ENCODE measurements at regions not wholly inside any gene's neighbourhood (a gene's known extent, or its start where the extent isn't known, plus 50 kb on each side); places are given as distances from the start of the nearest gene placed in this dataset.

DNA sequence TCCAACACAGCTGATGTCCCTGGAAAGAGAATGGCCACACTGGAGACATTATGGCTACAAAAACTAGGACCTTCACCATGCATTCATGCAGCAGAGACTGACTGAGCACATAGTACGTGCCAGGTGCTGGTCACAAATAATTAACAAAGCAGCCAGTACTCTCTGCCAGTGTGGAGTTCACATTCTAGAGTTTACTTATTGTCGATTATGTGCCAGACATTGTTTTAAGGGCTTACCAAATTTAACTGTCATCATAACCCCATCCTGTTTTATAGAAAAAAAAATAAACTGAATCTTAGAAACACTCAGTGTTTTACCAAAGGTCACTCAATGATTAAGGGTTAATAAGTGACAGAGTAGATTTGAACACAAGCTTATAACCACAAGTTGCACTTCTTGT is 143.3 kb downstream of the RRAGC start:
- DNase-seq, result no peak

DNA sequence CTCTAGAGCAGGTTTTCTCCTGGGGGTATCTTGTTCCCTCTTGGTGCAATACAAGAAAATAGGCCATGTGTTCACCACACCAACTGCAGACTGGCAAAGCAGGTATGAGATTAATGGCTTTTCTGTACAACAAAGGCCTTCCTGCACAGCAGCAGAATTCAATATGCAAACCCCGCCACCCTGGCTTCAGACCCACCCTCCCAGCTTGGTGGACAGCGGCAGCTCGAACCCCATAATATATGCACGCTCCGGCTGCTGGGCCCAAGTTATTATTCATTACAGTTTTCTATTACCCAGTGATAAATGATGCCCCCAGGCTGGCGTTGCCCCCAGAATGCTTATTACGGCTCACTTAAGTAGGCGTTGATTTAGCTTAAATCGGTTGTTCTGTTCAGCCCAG is 144.2 kb downstream of the RRAGC start:
- DNase-seq, result no peak

DNA sequence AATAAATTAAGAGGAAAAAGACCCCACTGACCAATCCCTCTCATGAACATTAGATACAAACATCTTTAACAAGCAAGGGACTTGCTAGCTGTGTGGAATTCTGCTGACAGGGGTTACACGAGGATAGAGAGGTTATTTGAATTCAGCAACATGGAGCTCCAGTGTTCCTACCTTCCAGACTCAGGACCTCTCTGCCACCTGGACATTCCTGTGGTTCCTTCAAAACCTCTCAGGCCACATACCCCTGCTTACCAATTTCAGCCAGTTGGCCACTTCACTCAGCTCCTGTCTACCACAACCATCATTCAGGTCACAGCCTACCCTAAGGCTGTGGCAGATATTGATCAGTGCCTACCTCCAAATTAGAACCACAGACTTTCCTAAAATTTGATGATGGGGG is 147.5 kb downstream of the RRAGC start:
- no peak for DNase-seq

GRCh38 chr1:38708701-38709258 is 150.8 kb downstream of the RRAGC start:
- no peak for DNase-seq

- no peak for DNase-seq
Observed at GRCh38 chr1:38701088-38701487, 158.5 kb downstream of the RRAGC start.

- DNase-seq, result no peak
Observed at GRCh38 chr1:38700077-38700470, 159.5 kb downstream of the RRAGC start.

GRCh38 chr1:38699330-38700076 is 160.1 kb downstream of the RRAGC start:
- DNase-seq, result no peak

DNA sequence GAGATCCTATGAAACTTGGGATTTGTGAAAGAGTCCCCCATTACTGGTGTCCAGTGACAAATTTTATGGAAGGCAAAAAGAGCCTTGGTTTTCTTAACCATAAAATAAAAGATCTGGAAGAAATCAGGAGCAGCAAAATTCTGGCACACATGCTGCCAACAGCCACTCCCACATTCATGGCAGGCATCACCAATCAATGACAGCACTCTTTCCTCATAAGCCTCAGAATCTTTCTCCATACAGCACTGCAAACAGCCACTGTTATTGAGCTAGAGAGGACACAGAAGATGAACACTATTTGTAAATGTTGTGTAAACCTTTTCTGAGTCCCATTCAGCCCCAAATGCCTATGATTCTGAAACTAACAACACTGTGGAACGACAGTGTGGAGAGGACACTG is 162.2 kb downstream of the RRAGC start:
- no peak for DNase-seq

DNA sequence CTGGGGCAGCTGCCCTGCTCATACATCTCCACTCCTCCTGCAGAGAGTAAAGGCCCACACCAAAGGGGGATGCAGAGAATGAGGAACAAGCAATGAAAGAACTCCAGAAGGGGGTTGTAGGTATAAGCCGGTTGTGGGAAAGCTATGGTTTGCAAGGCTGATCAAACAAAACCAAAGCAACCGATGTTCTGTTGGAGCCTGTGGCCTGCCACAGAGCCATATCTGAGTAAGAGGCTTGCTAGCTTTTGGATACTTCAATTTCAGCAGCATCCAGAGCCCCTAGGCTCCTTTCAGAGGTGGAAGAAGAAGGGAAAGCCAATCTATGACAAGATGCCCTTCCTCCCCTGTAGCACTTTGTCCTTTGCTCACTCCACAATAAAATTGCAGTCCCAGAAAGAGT is 163.2 kb downstream of the RRAGC start:
- no peak for DNase-seq

- no peak for DNase-seq
Observed at GRCh38 chr1:38693759-38694158, 165.8 kb downstream of the RRAGC start.

GRCh38 chr1:38693031-38693430 is 166.5 kb downstream of the RRAGC start:
- DNase-seq, result no peak

GRCh38 chr1:38690790-38691449 is 168.7 kb downstream of the RRAGC start:
- DNase-seq, result no peak

GRCh38 chr1:38686927-38687255 is 172.7 kb downstream of the RRAGC start:
- no peak for DNase-seq

- DNase-seq, result no peak
Observed at GRCh38 chr1:38686167-38686926, 173.2 kb downstream of the RRAGC start.

- no peak for DNase-seq
Observed at GRCh38 chr1:38685388-38685787, 174.2 kb downstream of the RRAGC start.

DNA sequence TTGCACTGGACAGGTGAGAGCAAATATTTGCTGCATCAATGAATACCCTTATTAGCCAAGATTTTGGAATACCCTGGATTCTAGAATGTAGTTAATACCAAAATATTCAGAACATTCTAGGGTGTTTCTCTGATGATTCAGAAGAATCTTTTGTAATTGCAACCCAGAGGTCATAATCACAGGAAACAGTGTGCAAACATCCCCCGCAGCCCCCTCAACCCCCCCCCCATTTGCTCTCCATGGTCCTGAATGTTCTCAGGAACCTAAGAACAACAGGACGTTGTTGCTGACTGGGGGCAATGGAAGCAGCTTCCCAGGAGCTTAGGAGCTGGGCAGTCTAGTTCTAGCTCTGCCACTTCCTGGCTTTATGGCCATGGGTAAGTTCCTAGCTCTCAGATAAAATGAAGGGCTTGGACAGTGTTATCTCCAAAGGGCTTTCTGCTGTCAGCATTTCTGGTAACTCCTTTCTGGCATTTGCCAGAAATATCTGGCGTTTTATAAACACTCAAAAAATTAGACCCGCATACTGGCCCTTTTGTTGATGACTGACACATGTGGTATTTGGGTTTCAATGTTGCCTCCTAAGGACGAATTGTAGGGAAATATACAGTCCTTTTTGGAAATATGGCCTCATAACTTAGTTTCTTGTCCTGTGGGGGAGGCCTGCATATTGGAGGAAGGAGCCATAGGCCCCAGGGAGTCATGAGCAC is 178.6 kb downstream of the RRAGC start:
- DNase-seq, result no peak

DNA sequence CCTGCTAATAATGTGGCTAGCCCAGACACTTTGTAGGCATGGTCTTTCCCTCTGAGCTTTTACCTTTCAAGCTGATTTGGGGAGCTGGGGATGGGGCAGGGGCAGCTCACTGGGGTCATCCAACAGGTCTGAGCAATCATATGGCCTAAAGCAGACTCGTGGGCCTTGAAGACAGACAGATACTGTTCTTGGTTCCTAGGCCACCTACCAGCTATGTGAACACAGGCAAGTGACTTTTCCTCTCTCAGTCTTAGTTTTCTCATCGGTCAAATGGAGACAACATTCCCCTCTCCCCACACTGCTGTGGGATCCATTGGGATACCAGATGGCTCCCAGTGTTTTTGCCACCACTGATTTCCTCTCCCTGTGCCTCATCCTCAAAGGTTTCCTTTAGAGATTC is 181.8 kb downstream of the RRAGC start:
- no peak for DNase-seq

GRCh38 chr1:38677311-38677710 is 182.3 kb downstream of the RRAGC start:
- DNase-seq, result no peak

- DNase-seq, result no peak
Observed at GRCh38 chr1:38672692-38673091, 186.9 kb downstream of the RRAGC start.

GRCh38 chr1:38671221-38671620 is 188.4 kb downstream of the RRAGC start:
- no peak for DNase-seq

GRCh38 chr1:38670544-38671122 is 188.9 kb downstream of the RRAGC start:
- no peak for DNase-seq

- no peak for DNase-seq
Observed at GRCh38 chr1:38667626-38668025, 191.9 kb downstream of the RRAGC start.

GRCh38 chr1:38662126-38662525 is 197.4 kb downstream of the RRAGC start:
- no peak for DNase-seq
